Stimulated activated naive B cell treated with anti-CD40 and anti-IgM and Interleukin-4, amounts not matched to agents 10 μg/mL and 1 μg/mL and 100 μg/mL, for 72 hours (primary cell): ENCODE measurements at regions not wholly inside any gene's neighbourhood (a gene's known extent, or its start where the extent isn't known, plus 50 kb on each side); places are given as distances from the start of the nearest gene placed in this dataset.

Experiments used
- ATAC-seq, 2 donors: fragments of 150-1000 bp; cut with Tn5 transposase; replicated peaks; 2 replicates each; pipeline ENCODE4 v1.10.0; 2021; ENCODE audit warnings: moderate library complexity in 1 of 2
- DNase-seq: peaks from one replicate; pipeline ENCODE4 v3.0.0; 2021
- H3K27ac Mint-ChIP-seq: one replicate; pipeline ENCODE4 v1.8.0; 2022; ENCODE audit warnings: mild to moderate bottlenecking, mixed read lengths
- H3K27me3 Mint-ChIP-seq, 2 donors: one replicate each; pipeline ENCODE4 v1.8.0; 2022; ENCODE audit warnings: mixed read lengths in 2 of 2
- H3K36me3 Mint-ChIP-seq, 2 donors: one replicate each; pipeline ENCODE4 v1.8.0; 2022; ENCODE audit warnings: mixed read lengths in 2 of 2, mild to moderate bottlenecking in 1 of 2
- H3K4me1 Mint-ChIP-seq, 2 donors: one replicate each; pipeline ENCODE4 v1.8.0; 2022; ENCODE audit warnings: mixed read lengths in 2 of 2, mild to moderate bottlenecking in 1 of 2
- H3K4me3 Mint-ChIP-seq, 2 donors: one replicate each; pipeline ENCODE4 v1.8.0; 2022; ENCODE audit warnings: mild to moderate bottlenecking in 2 of 2, mixed read lengths in 2 of 2, moderate library complexity in 1 of 2
- H3K9me3 Mint-ChIP-seq, 2 donors: one replicate each; pipeline ENCODE4 v1.8.0; 2022; ENCODE audit warnings: mixed read lengths in 2 of 2, mild to moderate bottlenecking in 1 of 2

DNA sequence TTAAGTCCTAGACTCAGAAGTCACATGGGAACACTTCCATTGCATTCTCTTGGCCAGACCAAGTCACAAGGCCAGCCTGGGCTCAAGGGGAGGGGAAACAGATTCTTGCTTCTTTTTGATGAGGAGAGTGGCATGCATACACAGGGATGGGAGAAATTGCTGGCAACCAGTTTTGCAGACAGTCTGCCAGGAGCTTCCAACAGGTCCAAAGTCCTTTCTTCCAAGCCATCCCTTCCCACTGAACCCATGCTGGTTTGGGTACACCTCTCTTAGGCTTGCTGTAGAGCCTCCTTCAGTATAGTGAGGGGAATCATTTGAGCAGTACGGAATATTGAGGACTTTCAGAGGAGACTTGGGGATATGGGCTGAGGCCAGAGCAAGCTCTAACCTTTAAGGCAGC is 267.8 kb downstream of the BCOR start:
- ATAC-seq: no peak
- Mint-ChIP-seq H3K4me3 (no peak overlapping the region), H3K4me1 (peaks cover 7 to 13% of the 10 kb centered on the region in 2 donors), H3K36me3 (no peaks in the 10 kb centered on the region), H3K27ac (no peak overlapping the region), H3K9me3 (peaks cover 0 to 3% of the 10 kb centered on the region in 2 donors), H3K27me3 (peaks cover 31 to 42% of the 10 kb centered on the region in 2 donors)
- DNase-seq: no peak

DNA sequence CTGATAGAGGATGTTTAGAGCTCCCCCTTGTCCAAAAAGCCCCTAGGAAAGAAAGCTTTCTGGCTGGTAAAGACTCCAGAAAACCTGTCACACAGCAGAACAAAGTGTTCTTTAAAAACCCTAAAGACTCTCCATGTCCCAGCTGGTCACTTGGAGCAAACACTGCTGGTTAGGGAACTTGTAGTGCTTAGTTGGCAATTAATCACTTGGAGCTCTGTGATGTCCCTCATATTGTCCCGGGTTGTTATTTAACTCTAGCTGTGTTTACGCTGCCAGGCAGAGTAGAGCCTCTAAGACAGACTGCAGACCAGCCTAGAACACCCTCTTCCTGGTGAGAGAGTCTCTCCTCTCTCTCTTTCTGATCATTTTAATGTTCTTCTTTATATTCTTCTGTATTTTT is 267.3 kb downstream of the BCOR start:
- no peak overlapping the region for H3K27ac Mint-ChIP-seq
- peaks cover 7 to 13% of the 10 kb centered on the region in 2 donors for H3K4me1 Mint-ChIP-seq
- DNase-seq (no peak), ATAC-seq (no peak)
- H3K4me3 Mint-ChIP-seq: no peak overlapping the region
- peaks cover 27 to 40% of the 10 kb centered on the region in 2 donors for H3K27me3 Mint-ChIP-seq
- H3K36me3 Mint-ChIP-seq: no peaks in the 10 kb centered on the region
- H3K9me3 Mint-ChIP-seq: peaks cover 0 to 3% of the 10 kb centered on the region in 2 donors

DNA sequence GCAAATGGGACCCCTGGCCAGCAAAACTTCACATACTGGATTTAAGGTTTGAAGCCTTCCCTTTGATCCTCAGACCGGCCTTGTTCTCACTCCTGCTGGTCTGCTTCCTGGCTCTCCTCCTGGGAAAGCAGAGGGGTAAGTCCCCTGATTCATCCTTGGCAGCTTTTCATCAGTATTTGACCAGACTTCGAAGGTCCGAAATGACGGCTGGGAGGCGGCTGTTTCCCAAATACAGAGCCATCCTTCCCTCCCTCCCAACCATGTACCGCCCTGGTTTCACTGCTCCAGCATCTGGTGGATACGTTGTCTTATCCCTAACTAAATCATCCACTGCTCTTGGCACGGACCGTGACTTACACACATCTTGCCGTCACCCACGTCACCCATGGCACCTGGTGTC is 265.5 kb downstream of the BCOR start:
- peaks cover 7 to 12% of the 10 kb centered on the region in 2 donors for H3K4me1 Mint-ChIP-seq
- no peak overlapping the region for H3K27ac Mint-ChIP-seq
- peaks cover 0 to 3% of the 10 kb centered on the region in 2 donors for H3K9me3 Mint-ChIP-seq
- no peak overlapping the region for H3K4me3 Mint-ChIP-seq
- no peaks in the 10 kb centered on the region for H3K36me3 Mint-ChIP-seq
- DNase-seq: no peak
- no peak for ATAC-seq
- H3K27me3 Mint-ChIP-seq: peaks cover 25 to 42% of the 10 kb centered on the region in 2 donors

DNA sequence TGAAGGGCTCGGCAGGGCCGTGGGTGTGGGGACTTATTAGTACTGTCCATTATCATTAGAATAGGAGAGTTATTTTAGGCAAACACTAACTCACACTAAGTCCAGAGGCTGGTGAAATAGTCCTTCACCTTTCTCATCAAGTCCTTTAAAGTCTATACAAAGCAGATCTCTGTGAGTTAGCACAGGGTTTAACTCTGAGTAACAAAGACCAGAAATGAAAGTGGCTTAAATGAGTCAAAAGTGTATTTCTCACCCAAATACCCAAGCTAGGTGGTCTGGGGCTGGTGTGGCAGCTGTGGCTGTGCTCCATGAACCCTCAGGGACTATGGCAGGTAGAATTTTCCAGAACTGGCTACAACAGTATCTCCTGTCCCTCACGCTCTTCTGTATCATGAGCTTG is 263.2 kb downstream of the BCOR start:
- peaks cover 0 to 2% of the 10 kb centered on the region in 2 donors for H3K9me3 Mint-ChIP-seq
- H3K36me3 Mint-ChIP-seq: no peaks in the 10 kb centered on the region
- ATAC-seq: no peak
- H3K27ac Mint-ChIP-seq: no peak overlapping the region
- no peak overlapping the region for H3K4me3 Mint-ChIP-seq
- H3K27me3 Mint-ChIP-seq: peaks cover 18 to 34% of the 10 kb centered on the region in 2 donors
- no peaks in the 10 kb centered on the region for H3K4me1 Mint-ChIP-seq
- DNase-seq: no peak

DNA sequence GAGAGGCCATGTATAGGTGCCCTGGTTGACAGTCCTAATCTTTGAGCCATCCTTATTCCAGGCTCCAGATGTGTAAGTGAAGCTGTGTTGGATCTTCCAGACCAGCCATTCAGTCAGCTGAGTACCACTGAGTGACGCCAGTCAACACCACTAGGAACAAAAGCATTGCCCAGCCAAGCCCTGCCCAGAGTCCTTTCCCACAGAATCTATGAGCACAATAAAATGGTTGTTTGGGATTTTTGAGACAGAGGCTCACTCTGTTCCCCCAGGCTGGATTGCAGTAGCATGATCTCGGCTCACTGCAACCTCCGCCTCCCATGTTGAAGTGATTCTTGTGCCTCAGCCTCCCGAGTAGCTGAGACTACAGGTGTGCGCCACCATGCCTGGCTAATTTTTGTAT is 262.5 kb downstream of the BCOR start:
- H3K4me3 Mint-ChIP-seq: no peak overlapping the region
- no peaks in the 10 kb centered on the region for H3K9me3 Mint-ChIP-seq
- no peak overlapping the region for H3K27ac Mint-ChIP-seq
- ATAC-seq (no peak), DNase-seq (no peak)
- no peaks in the 10 kb centered on the region for H3K36me3 Mint-ChIP-seq
- peaks cover 18 to 31% of the 10 kb centered on the region in 2 donors for H3K27me3 Mint-ChIP-seq
- no peaks in the 10 kb centered on the region for H3K4me1 Mint-ChIP-seq

DNA sequence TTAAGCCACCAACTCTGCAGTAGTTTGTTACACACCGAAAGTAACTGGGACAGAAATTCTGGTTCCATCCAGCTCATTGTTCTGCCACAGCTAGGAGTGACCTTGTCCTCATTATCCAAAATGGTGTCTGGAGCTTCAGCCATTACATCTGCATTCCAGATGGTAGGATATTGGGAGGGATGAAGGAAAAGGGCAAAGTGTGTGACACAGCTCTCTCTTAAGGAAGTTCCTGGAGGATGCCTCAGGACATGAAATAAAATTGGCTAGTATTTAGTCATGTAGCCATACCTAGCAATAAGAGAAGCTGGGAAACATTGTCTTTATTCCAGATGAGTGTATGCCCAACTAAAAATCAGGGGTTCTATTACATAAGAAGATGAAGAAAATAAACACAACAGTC is 262.0 kb downstream of the BCOR start:
- H3K4me1 Mint-ChIP-seq: no peaks in the 10 kb centered on the region
- H3K9me3 Mint-ChIP-seq: no peaks in the 10 kb centered on the region
- H3K36me3 Mint-ChIP-seq: no peaks in the 10 kb centered on the region
- H3K27me3 Mint-ChIP-seq: peaks cover 21 to 34% of the 10 kb centered on the region in 2 donors
- no peak overlapping the region for H3K4me3 Mint-ChIP-seq
- no peak overlapping the region for H3K27ac Mint-ChIP-seq
- DNase-seq: no peak
- no peak for ATAC-seq

DNA sequence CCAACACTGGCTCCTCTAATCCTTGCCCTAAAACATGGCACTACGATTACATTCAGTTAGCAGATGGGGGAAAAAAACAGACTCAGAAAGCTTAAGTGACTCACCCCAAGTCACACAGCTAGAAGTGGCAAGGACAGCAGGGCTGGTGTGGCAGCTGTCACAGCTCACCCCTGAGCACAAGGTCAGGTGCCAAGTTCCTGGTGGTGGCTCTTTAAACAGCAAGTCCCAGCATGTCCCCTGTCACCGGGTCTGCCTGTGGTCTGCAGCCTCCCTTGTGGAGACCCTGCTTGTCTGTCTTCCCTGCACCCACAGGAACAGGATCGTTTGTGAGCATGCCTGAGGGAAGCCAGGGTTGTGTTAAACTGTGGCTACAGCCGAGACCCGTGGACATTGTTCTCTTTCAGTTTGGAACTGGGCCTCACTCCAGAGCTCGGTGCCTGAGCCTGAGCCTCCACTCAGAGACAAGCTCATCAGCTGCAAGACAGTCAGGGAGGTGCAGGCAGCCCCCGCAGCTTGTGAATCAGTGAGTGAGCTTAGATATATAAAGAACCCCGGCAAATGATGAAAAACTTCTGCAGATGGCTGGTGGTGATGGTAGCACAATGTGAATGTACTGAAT is 260.8 kb downstream of the BCOR start:
- Mint-ChIP-seq H3K27ac (no peak overlapping the region), H3K36me3 (no peaks in the 10 kb centered on the region), H3K4me3 (no peak overlapping the region), H3K27me3 (peaks cover 29 to 41% of the 10 kb centered on the region in 2 donors), H3K4me1 (no peaks in the 10 kb centered on the region), H3K9me3 (no peaks in the 10 kb centered on the region)
- DNase-seq (no peak), ATAC-seq (no peak)

DNA sequence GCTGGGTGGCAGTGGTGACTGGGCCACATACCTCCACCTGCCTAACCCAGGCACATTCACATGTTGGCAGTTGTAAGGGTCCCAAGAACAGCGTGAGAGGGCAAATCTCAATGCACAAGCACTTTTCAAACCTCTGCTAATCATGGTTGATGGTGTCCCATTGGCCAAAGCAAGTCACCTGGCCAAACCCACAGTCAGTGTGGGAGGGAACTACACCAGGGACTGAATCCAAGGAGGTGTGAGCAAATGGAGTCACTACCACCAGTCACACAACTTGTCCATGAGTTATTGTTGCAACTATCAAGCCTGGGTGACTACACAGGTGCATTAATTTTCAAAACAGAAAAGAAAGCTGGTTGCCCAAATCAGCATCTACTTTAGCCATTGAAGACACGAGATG is 260.1 kb downstream of the BCOR start:
- H3K27ac Mint-ChIP-seq: no peak overlapping the region
- ATAC-seq: no peak
- peaks cover 22 to 35% of the 10 kb centered on the region in 2 donors for H3K27me3 Mint-ChIP-seq
- H3K4me3 Mint-ChIP-seq: no peak overlapping the region
- H3K4me1 Mint-ChIP-seq: no peaks in the 10 kb centered on the region
- no peaks in the 10 kb centered on the region for H3K36me3 Mint-ChIP-seq
- DNase-seq: no peak
- H3K9me3 Mint-ChIP-seq: no peaks in the 10 kb centered on the region

DNA sequence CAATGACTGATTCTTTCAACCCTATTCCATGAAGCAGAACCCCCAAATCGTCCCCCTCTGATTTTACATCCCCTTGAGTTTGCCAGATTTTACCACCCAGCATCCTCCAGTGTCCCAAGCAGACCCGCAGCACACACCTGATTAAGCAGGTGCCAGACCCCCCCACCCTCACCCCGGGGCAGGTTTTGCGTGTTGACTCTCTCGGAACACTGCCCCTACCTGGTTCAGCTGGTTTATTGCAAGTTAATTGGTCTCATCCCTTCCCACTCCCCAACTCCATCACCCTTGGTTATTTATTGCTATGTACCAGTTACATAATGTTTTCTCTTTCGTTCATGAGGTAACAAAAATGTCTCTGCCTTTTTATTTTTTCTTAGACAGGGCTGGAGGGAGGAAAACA is 258.4 kb downstream of the BCOR start:
- Mint-ChIP-seq H3K27me3 (peaks cover 12 to 33% of the 10 kb centered on the region in 2 donors), H3K9me3 (no peaks in the 10 kb centered on the region), H3K36me3 (no peaks in the 10 kb centered on the region), H3K4me1 (no peaks in the 10 kb centered on the region), H3K27ac (no peak overlapping the region), H3K4me3 (no peak overlapping the region)
- ATAC-seq (no peak), DNase-seq (no peak)

DNA sequence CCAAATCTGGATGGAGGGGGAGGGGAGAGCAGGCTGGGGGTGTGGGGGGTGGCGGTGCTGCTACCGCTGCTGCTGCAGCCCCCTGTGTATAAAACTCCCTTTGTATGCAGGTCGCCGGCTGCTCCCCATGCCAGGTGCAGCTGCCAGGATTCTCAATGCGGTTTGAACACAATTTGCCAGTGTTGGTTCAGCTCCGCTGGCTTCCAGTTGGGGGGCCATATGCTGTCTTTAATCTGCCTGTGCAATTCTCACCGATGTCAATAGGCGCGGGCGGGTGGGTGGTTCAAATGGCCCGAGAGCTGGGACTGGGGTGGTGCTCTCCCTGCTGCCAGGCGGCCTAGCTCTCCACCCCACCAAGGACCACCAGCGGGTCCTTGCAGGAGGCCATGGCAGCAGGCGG is 257.6 kb downstream of the BCOR start:
- no peaks in the 10 kb centered on the region for H3K36me3 Mint-ChIP-seq
- H3K27me3 Mint-ChIP-seq: peaks cover 11 to 36% of the 10 kb centered on the region in 2 donors
- H3K27ac Mint-ChIP-seq: no peak overlapping the region
- ATAC-seq (no peak), DNase-seq (no peak)
- H3K4me1 Mint-ChIP-seq: no peaks in the 10 kb centered on the region
- H3K9me3 Mint-ChIP-seq: no peaks in the 10 kb centered on the region
- no peak overlapping the region for H3K4me3 Mint-ChIP-seq

DNA sequence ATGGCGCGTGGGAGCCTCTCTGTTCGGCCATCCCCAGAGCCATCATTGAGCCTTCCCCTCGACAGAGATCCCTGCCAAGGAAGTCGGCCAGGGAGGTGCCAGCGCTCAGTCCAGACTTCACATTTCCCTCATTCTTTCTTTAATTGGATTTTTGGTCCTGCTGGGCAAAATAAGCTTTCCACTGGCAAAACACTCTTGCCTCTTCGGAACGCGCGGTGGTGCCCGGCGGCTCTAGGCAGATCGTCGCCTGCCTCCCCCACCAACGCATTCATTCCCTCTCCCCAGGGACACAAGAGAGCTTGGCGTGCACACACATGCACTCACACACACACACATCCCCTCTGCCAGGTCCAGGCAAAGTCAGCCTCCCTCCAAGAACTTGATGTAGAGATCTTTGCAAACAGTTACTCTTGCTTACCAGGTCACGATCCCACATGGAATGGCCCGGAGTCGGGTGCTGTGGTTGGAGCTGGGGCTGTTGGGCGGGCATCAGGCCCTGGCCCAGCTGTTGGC is 257.1 kb downstream of the BCOR start:
- no peaks in the 10 kb centered on the region for H3K9me3 Mint-ChIP-seq
- ATAC-seq: no peak
- no peaks in the 10 kb centered on the region for H3K4me1 Mint-ChIP-seq
- H3K4me3 Mint-ChIP-seq: no peak overlapping the region
- no peaks in the 10 kb centered on the region for H3K36me3 Mint-ChIP-seq
- peaks cover 11 to 35% of the 10 kb centered on the region in 2 donors for H3K27me3 Mint-ChIP-seq
- H3K27ac Mint-ChIP-seq: no peak overlapping the region
- DNase-seq: no peak

DNA sequence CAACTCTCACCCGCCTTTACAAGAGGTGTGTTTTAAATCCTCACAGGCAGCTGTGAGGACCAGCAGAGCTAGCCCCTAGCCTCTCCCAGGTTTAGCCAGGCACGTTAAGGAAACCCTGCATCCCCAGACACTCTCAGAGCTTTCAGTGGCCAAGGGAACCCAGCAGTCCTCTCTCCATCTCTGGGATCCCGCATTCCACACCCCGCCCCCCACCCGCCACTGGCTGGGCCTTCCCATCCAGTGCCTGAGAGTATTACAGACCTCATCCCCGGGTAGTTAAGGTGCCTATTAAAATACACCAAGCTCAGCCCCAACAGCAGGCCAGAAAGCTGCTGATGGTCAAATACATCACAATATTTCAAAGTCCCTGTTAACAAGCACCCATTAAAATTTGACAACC is 256.2 kb downstream of the BCOR start:
- Mint-ChIP-seq H3K27ac (no peak overlapping the region), H3K36me3 (no peaks in the 10 kb centered on the region), H3K27me3 (peaks cover 11 to 28% of the 10 kb centered on the region in 2 donors), H3K4me3 (no peak overlapping the region), H3K4me1 (no peaks in the 10 kb centered on the region), H3K9me3 (no peaks in the 10 kb centered on the region)
- DNase-seq: no peak
- no peak for ATAC-seq

DNA sequence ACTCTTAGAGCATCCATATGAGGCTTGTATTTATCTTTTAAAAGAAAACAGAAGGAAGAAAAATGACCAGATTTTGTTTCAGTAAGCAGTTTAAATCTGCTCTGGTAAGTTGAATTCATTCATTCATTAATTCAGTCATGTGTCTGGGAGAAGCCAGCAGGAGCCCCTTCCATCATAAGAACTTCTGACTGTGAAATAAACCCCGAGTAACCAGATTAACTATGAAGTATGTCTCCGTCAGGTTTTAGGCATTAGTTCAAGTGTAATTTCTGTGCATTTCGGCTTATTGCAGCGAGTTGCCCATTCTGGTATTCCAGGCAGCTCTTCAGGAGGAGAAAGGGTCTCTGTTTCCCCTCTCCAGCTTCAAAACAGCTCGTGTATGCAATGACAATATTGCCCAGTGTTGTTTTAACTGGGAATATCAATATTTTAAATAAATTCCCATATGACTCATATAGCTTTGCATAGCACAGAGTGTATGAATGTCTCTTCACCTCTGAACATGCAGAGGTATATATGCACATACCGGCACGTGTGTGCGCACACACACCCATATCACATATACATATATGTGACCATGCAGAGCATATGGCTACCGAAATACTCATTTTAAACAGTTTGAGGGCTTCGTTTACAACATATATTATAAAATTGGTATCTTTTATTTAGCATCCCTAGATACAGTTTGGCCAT is 255.3 kb downstream of the BCOR start:
- no peak for DNase-seq
- peaks cover 14 to 26% of the 10 kb centered on the region in 2 donors for H3K27me3 Mint-ChIP-seq
- H3K4me1 Mint-ChIP-seq: no peaks in the 10 kb centered on the region
- no peak overlapping the region for H3K27ac Mint-ChIP-seq
- no peaks in the 10 kb centered on the region for H3K9me3 Mint-ChIP-seq
- no peaks in the 10 kb centered on the region for H3K36me3 Mint-ChIP-seq
- ATAC-seq: no peak
- H3K4me3 Mint-ChIP-seq: no peak overlapping the region

DNA sequence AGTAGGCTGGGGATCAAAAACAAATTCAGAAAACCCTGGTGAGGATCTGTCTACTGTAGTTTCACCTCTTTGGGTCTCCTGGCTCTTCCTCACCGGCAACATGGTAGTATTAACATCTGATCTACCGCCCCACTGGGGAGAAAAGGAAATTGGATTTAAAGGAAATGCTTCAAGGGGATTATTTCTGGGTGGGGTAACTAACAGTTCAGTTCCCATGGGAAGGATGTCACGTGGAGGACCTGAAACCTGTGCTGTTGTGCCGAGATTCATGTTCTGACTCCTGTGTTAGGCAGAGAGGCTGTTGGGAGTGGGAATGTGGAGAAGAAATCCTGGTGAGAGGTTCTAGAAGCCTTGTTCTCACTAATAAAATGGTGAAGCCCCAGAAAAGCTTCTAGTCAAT is 254.4 kb downstream of the BCOR start:
- Mint-ChIP-seq H3K4me1 (no peaks in the 10 kb centered on the region), H3K4me3 (no peak overlapping the region), H3K9me3 (no peaks in the 10 kb centered on the region), H3K27me3 (peaks cover 17 to 26% of the 10 kb centered on the region in 2 donors), H3K27ac (no peak overlapping the region), H3K36me3 (no peaks in the 10 kb centered on the region)
- no peak for DNase-seq
- ATAC-seq: no peak

DNA sequence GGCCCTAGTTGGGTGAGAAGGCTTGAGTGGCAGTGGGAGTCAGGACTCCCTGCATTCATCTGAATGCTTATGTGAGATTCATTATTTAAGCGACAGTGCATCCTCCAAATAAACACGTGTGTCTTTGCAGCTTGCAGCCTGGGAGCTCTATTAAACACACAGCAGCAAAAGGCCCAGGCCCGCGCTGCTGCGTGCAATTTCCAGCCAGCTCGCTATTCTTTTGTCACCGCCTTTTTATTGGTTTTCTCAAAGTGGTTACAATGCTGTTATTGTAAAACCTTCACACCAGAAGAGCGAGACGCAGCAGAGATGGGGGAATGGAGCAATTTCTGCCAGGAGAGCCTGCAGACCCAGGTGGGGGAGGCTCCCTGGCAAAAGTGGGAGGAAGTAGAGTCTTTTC is 252.5 kb downstream of the BCOR start:
- H3K4me3 Mint-ChIP-seq: no peak overlapping the region
- no peak for DNase-seq
- ATAC-seq: no peak
- H3K27me3 Mint-ChIP-seq: peaks cover 17 to 26% of the 10 kb centered on the region in 2 donors
- peaks cover 0 to 4% of the 10 kb centered on the region in 2 donors for H3K36me3 Mint-ChIP-seq
- H3K4me1 Mint-ChIP-seq: peaks cover 0 to 5% of the 10 kb centered on the region in 2 donors
- no peaks in the 10 kb centered on the region for H3K9me3 Mint-ChIP-seq
- H3K27ac Mint-ChIP-seq: no peak overlapping the region
